HCEC 1CT (cell line): ENCODE measurements at regions not wholly inside any gene's neighbourhood (a gene's known extent, or its start where the extent isn't known, plus 50 kb on each side); places are given as distances from the start of the nearest gene placed in this dataset.

Experiments
- DNase-seq: peaks from one replicate; pipeline ENCODE4 v3.0.0-alpha.2; 2017

- DNase-seq: no peak
These were observed 711.9 kb downstream of the C12orf50 start for GRCh38 chr12:87317302-87317701.

- DNase-seq: no peak
These were observed 718.0 kb downstream of the C12orf50 start for GRCh38 chr12:87311206-87311605.

DNA sequence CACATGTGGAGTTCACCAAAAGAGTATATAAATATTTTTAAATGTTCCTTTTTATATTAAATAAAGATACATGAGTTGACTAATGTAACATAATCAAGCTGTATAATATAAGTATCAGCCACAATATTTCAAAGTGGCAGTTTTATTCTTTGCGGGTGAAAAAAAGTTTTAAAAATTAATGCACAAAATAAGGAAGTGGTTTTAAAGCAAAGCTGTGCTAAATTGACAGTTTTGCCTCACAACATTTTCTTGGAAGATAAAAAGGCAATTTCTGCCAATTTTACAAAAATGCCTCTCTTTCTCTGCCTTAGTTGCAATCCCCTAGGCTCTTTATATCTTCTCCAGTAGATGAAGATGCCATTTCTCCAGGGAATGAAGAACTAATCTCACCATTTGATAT is 719.1 kb downstream of the C12orf50 start:
- no peak for DNase-seq

DNA sequence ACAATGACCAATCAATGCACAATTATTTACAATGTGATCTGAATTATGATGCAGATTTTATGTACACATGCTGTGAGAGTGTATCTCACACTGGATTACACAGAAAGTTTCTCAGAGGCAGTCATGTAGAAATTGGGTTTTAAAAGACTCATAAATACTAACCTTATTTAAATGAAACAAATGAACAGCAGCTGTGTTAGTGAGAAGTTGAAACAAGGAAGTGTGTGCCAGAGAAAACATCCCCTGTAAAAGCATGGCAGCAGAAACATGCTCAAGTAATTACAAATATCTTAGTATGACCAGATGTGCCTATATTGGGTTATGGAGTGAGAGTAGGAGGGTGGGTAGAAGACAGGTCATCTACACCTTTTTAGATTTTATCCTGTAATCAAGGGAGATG is 723.7 kb downstream of the C12orf50 start:
- no peak for DNase-seq

GRCh38 chr12:87304406-87304805 is 724.8 kb downstream of the C12orf50 start:
- no peak for DNase-seq

DNA sequence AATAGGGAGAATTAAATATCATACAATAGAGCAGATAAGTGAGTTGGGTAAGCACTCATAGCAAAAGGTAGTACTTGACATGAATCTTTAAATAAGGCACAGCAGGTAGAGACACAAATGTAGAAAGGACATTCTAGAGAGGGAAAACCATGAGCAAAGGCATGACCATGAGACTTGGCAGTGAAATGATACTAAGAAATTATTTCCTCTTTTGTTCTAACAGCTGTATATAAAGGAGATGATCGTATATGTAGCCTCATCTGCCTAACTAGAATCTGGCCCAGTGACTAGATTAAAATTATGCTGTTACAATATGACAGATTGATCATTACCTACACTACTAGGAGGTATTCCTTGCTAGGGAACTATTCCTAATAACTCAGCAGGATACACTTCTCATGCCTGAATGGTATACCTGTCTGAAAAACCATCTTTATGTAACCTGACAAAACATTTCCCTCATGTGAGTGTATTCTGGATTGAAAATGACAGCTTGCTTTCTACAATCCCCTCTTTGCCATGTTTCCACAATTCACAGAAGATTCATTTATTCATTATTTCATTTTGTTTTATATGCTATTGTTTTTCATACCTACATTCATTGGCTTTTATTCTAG is 725.7 kb downstream of the C12orf50 start:
- no peak for DNase-seq

DNA sequence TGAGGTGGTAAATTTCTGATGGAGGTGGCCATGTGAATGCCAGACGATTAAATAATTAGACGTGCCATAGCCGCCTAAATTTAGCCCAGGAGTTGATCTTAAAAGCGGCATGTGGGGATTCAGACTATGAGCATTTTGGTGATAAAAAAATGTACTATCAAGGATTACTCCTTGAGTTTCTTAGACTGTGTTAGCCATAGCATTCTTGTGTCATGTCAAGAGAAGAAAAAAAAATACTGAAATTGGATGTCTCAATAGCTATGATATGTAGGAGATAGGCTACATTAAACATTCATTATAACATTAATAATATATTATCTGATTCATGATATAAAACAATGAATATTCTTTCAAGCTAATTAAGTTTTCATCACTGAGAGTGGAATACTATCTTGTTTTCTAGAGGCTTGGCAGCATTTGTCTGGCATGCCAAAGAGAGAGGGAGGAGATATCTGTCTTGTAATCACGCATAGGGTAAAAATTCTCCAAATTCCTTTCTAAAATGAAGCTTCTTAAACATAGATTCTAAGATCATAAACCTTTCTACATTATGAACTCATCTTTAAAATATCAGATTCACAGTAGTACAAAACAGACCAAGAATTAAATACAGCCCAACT is 727.0 kb downstream of the C12orf50 start:
- DNase-seq: no peak

GRCh38 chr12:87290505-87290904 is 738.7 kb downstream of the C12orf50 start:
- no peak for DNase-seq

- no peak for DNase-seq
These were observed 745.3 kb downstream of the C12orf50 start for GRCh38 chr12:87283886-87284285.

GRCh38 chr12:87283111-87283510 is 746.1 kb downstream of the C12orf50 start:
- no peak for DNase-seq

DNA sequence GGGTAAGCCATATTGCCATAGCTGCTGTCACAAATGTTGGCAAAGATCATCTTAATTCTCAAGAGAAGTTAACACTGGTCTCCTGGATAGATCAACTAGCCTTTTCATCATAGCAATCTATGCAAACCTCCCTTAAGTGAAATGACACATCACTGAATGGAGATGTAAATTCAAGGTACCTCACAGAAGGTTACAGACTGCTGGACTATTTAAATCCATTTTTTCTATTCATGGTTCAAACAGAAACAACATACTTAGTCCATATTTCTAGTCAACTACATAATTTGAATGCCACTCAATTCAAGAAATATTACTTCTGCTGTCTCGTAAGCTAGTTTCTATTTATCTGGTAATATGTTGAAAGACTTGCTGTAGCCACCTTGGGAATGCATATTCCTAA is 748.3 kb downstream of the C12orf50 start:
- DNase-seq: no peak

GRCh38 chr12:87280356-87280755 is 748.8 kb downstream of the C12orf50 start:
- DNase-seq: no peak

DNA sequence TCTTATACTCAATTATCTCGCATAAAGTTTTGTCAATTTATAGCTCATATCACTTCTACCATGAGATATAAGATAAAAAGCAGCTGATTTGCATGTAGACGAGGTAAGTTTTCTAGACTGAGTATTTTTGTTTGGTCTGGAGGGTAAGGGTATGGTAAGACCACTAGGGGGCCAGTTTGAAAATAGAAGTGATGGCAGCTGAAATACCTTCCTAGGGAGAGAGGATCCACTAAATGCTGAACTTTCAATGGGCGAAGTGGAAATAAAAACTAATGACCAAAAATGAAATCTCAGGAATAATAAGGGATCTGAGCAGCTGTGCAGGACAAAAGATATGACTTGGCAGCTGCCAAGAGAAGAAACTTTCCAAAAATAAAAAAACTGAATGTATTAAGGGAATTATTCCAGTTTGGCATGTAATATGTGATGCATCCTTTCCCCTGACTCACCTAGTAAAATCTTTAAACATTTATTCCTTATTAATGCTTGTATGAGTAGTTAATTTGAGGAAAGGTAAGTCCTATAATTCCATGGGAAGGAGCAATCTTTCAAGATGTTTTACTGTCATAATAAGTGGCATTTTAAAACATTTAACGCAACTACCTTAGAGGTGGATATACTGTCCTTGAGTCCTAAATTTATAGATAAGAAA is 754.5 kb downstream of the C12orf50 start:
- peak; percentile 52 for DNase-seq

DNA sequence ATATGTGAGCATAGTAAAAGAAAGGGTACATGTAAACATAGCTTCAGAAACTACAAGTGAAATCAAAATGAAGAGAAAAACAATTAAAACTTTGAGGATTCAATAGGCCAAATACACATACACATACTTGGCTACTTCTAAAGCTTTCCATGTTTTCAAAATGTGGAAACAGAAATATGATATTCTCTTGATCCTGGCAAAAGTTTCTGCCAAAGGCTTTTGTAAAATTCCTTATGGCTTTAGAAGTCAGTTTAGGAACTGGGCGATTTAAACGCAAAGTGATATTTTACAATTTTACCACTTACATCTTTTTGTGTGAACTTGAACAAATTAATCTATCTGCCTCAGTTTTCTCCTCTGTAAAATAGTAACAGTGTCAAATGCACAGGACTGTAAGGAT is 756.4 kb downstream of the C12orf50 start:
- DNase-seq: no peak

GRCh38 chr12:87270919-87271318 is 758.3 kb downstream of the C12orf50 start:
- peak; percentile 47 for DNase-seq

GRCh38 chr12:87266305-87266704 is 762.9 kb downstream of the C12orf50 start:
- DNase-seq: no peak

- no peak for DNase-seq
These were observed 769.8 kb downstream of the C12orf50 start for GRCh38 chr12:87259391-87259790.

DNA sequence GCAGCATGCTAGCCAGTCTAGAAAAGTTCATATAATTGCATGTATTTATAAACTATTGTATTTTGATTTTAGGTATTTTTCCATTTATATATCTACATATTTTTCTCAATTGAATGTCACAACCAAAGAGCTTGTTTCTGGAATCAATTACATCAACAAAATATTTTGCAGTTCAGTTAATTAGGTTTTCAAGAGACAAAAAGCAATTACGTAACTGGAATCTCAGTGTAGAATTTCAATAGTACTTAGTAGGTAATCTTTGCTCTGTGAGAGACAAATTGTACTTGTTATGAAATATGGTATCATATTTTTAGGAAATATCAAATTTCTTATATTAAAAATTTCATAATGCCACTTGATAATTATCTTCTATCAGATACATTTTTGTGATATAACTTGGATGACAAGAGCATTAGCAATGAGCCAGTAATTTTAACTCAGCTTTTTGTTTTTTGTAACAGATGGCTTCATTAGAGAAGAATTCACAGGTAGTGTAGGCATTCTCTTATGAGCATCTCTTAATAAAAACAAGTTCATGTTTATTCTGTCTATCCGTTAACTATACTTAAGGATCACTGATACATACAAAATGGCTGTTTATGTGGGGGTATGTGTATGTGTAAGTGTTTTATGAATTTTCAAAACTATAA is 774.7 kb downstream of the C12orf50 start:
- DNase-seq: no peak

GRCh38 chr12:87253157-87253556 is 776.0 kb downstream of the C12orf50 start:
- DNase-seq: no peak

GRCh38 chr12:87246726-87247125 is 782.5 kb downstream of the C12orf50 start:
- DNase-seq: no peak

DNA sequence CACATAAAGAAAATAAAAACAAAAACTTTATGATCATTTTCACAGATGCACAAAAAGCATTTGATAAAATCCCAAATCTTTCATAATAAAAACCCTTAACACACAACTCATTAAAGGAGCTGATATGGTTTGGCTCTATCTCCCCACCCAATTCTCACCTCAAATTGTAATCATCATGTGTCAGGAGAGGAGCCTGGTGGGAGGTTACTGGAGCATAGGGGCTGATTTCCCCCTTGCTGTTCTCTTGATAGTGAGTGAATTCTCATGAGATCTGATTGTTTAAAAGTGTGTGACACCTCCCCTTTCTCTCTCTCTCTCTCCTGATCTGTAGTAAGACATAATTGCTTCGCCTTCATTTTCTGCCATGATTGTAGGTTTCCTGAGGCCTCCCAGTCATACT is 790.7 kb downstream of the C12orf50 start:
- no peak for DNase-seq

- DNase-seq: no peak
These were observed 794.3 kb downstream of the C12orf50 start for GRCh38 chr12:87234898-87235297.

DNA sequence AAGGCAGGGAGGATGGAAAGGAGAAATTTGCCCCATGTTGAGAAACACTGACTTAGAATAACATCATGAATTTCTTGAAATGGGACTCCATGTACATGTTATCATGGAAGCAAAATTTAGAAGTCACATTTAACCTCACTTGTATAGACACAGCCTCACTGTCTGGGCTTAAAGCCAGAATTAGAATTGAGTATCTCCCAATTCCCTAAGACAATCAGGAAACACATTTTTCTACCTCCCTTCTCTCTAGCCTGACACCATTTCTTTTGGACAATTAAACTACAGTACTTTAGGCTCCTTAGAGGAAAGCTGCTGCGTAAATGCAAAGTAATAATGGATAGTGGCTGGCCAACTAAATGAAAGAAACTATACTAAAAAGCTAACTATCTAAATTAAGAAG is 795.5 kb downstream of the C12orf50 start:
- no peak for DNase-seq

DNA sequence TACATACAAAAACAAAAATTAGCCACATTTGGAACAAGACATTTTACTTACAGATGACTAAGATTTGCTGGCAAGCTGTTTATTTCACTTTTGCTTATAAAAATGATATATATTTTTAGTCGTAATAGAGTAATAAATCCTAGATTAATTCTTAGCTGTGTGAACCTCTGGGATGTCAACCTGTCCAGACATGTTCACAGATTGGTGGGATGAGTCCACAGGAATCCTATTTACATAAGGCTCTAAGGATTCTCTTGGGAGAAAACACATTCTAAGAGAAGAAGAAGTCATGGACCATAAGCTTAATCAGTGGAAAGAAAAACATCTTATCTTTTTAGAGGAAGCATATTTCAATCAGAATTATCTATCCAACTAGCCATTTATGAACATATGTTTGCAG is 797.4 kb downstream of the C12orf50 start:
- no peak for DNase-seq
